DND-41 (cell line): ENCODE measurements at regions not wholly inside any gene's neighbourhood (a gene's known extent, or its start where the extent isn't known, plus 50 kb on each side); places are given as distances from the start of the nearest gene placed in this dataset.

ENCODE experiments used
- CTCF ChIP-seq: IDR thresholded peaks from 2 replicates; pipeline ENCODE4 v1.5.1; 2012; ENCODE audit warnings: borderline replicate concordance, low read length, moderate library complexity, mild to moderate bottlenecking; ENCODE audit not compliant: poor library complexity, severe bottlenecking; ENCODE audit errors: extremely low read depth
- EZH2 ChIP-seq: IDR thresholded peaks from 3 replicates; pipeline ENCODE4 v1.6.1; 2012; ENCODE audit warnings: borderline replicate concordance, low read depth, mild to moderate bottlenecking, moderate library complexity, low read length, inconsistent platforms; ENCODE audit not compliant: severe bottlenecking

- no peak for TF ChIP-seq CTCF
- no peak for TF ChIP-seq EZH2
Observed at GRCh38 chr5:75844301-75844700, 127.1 kb upstream of the POC5 start.
